Neural progenitor cell (in vitro differentiated cells): ENCODE measurements at regions not wholly inside any gene's neighbourhood (a gene's known extent, or its start where the extent isn't known, plus 50 kb on each side); places are given as distances from the start of the nearest gene placed in this dataset.

Experiments used
- DNase-seq: peaks from one replicate; pipeline ENCODE4 v3.0.0-alpha.2; 2016; ENCODE audit warnings: low spot score
- H2AFZ ChIP-seq: fragments of 200-600 bp; sonication (generic); replicated peaks from 2 replicates; pipeline ENCODE4 v1.6.1; 2016; ENCODE audit warnings: antibody characterized with exemption
- H3F3A ChIP-seq: fragments of 200-600 bp; sonication (generic); 2 replicates; pipeline ENCODE4 v1.6.1; 2016; ENCODE audit warnings: antibody characterized with exemption, low read depth
- H3K27ac ChIP-seq: fragments of 200-600 bp; sonication (generic); 2 replicates; pipeline ENCODE4 v1.5.1; 2016; ENCODE audit warnings: mild to moderate bottlenecking
- H3K27me3 ChIP-seq: fragments of 200-600 bp; sonication (generic); 2 replicates; pipeline ENCODE4 v1.6.1; 2016; ENCODE audit warnings: mild to moderate bottlenecking, moderate library complexity
- H3K36me3 ChIP-seq: fragments of 200-600 bp; sonication (generic); 2 replicates; pipeline ENCODE4 v1.5.1; 2016
- H3K4me1 ChIP-seq: fragments of 200-600 bp; sonication (generic); 2 replicates; pipeline ENCODE4 v1.6.1; 2016; ENCODE audit warnings: mixed run types
- H3K4me2 ChIP-seq: fragments of 200-600 bp; sonication (generic); 2 replicates; pipeline ENCODE4 v1.6.1; 2016
- H3K4me3 ChIP-seq: fragments of 200-600 bp; sonication (generic); 2 replicates; pipeline ENCODE4 v1.5.1; 2016
- H3K79me2 ChIP-seq: fragments of 200-600 bp; sonication (generic); 2 replicates; pipeline ENCODE4 v1.6.1; 2016; ENCODE audit warnings: low read depth
- H3K9ac ChIP-seq: fragments of 200-600 bp; sonication (generic); 2 replicates; pipeline ENCODE4 v1.6.1; 2016
- H3K9me3 ChIP-seq: fragments of 200-600 bp; sonication (generic); 2 replicates; pipeline ENCODE4 v1.5.1; 2016; ENCODE audit warnings: low read depth
- H4K20me1 ChIP-seq: fragments of 200-600 bp; sonication (generic); 2 replicates; pipeline ENCODE4 v1.6.1; 2016; ENCODE audit warnings: low read depth
- H3K27ac Mint-ChIP-seq: 3 replicates; pipeline ENCODE4 v1.8.0; 2021; ENCODE audit warnings: mixed read lengths
- H3K27me3 Mint-ChIP-seq: 2 replicates; pipeline ENCODE4 v1.8.0; 2022; ENCODE audit warnings: low read depth, mild to moderate bottlenecking, inconsistent platforms, moderate library complexity, mixed read lengths; ENCODE audit not compliant: insufficient read depth
- H3K36me3 Mint-ChIP-seq: 3 replicates; pipeline ENCODE4 v1.8.0; 2021; ENCODE audit warnings: mixed read lengths
- H3K4me1 Mint-ChIP-seq: 3 replicates; pipeline ENCODE4 v1.8.0; 2021; ENCODE audit warnings: mixed read lengths
- H3K4me3 Mint-ChIP-seq: 3 replicates; pipeline ENCODE4 v1.8.0; 2021; ENCODE audit warnings: mild to moderate bottlenecking, moderate library complexity, mixed read lengths
- H3K9me3 Mint-ChIP-seq: 3 replicates; pipeline ENCODE4 v1.8.0; 2020; ENCODE audit warnings: mixed read lengths
- EZH2 ChIP-seq: fragments of 200-600 bp; sonication (generic); IDR thresholded peaks from 2 replicates; pipeline ENCODE4 v1.6.1; 2017; ENCODE audit warnings: antibody characterized with exemption, mild to moderate bottlenecking, moderate library complexity
- EZH2phosphoT487 ChIP-seq: fragments of 200-600 bp; sonication (generic); IDR thresholded peaks from 2 replicates; pipeline ENCODE4 v1.6.1; 2017; ENCODE audit warnings: antibody characterized with exemption
- TF ChIP-seq, protein P1 (sequence below): fragments of 200-600 bp; sonication (generic); IDR thresholded peaks from 2 replicates; pipeline ENCODE4 v1.5.1; 2017; ENCODE audit warnings: antibody characterized with exemption, mild to moderate bottlenecking

DNA sequence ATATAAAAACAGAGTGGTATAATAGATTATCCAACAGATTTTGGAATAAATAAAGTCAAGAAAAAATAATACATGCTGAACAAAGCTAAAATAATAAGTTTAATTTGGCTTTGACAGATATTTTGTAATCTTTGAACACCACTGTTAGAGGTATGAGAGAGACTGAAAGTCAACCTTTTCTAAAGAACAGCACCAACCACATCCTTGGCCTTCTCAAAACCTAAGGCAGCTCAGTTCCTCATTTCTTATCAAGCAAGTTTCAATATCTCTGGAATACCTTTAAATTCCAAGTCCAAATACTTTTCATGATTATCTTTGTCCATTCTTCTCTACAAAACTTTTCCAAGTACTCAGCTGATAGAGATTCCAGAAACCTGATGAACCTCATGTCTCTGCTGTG is 1603.8 kb downstream of the CDH8 start:
- no peaks in the 10 kb centered on the region for H3K36me3 Mint-ChIP-seq

DNA sequence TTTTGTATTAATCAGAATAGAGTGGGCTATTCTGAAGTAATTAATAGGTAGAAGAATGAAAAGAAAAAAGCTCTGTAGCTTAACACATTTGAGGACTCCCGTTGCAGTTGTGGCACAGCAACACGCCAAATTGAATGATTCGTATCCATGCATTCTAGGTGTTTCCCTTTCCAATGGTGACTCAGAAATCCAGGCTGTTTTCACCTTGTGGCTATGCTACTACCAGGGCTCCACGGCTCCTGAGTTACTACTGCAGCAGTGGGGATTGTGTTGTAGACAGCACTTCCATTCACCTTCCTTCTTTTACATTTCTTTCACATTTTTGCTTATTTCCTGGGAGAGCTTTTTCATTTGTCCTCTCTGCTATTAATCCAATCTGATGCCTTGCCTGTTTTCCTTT is 1616.4 kb downstream of the CDH8 start:
- Mint-ChIP-seq H3K9me3 (no peaks in the 10 kb centered on the region), H3K27ac (no peak overlapping the region), H3K4me3 (no peak overlapping the region), H3K4me1 (no peaks in the 10 kb centered on the region), H3K36me3 (no peaks in the 10 kb centered on the region), H3K27me3 (no peaks in the 10 kb centered on the region)
- no peak overlapping the region for H3K4me3 ChIP-seq
- no peak overlapping the region for H3K4me2 ChIP-seq
- H3K79me2 ChIP-seq = no peaks in the 10 kb centered on the region
- DNase-seq = no peak
- peaks cover 9% of the 10 kb centered on the region for H3K4me1 ChIP-seq
- H3F3A ChIP-seq = peaks cover 8% of the 10 kb centered on the region
- no peaks in the 10 kb centered on the region for H3K9me3 ChIP-seq
- H3K27ac ChIP-seq = no peak overlapping the region
- H3K27me3 ChIP-seq = no peaks in the 10 kb centered on the region
- H3K36me3 ChIP-seq = no peaks in the 10 kb centered on the region
- H2AFZ ChIP-seq = peak overlapping the region; percentile 59
- TF ChIP-seq, protein P1, sequence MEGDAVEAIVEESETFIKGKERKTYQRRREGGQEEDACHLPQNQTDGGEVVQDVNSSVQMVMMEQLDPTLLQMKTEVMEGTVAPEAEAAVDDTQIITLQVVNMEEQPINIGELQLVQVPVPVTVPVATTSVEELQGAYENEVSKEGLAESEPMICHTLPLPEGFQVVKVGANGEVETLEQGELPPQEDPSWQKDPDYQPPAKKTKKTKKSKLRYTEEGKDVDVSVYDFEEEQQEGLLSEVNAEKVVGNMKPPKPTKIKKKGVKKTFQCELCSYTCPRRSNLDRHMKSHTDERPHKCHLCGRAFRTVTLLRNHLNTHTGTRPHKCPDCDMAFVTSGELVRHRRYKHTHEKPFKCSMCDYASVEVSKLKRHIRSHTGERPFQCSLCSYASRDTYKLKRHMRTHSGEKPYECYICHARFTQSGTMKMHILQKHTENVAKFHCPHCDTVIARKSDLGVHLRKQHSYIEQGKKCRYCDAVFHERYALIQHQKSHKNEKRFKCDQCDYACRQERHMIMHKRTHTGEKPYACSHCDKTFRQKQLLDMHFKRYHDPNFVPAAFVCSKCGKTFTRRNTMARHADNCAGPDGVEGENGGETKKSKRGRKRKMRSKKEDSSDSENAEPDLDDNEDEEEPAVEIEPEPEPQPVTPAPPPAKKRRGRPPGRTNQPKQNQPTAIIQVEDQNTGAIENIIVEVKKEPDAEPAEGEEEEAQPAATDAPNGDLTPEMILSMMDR = no peak
- no peak for TF ChIP-seq EZH2
- no peak for TF ChIP-seq EZH2phosphoT487
- no peaks in the 10 kb centered on the region for H4K20me1 ChIP-seq
- no peak overlapping the region for H3K9ac ChIP-seq

More for the DNA sequence above, 1603.8 kb downstream of the CDH8 start:
- Mint-ChIP-seq H3K9me3 (no peaks in the 10 kb centered on the region), H3K4me1 (no peaks in the 10 kb centered on the region), H3K27me3 (no peaks in the 10 kb centered on the region), H3K4me3 (no peak overlapping the region), H3K27ac (no peak overlapping the region)
- Histone ChIP-seq H2AFZ (no peak overlapping the region), H3K27me3 (no peaks in the 10 kb centered on the region), H3F3A (no peaks in the 10 kb centered on the region), H3K9ac (no peak overlapping the region), H3K36me3 (no peaks in the 10 kb centered on the region), H3K4me3 (no peak overlapping the region), H3K79me2 (no peaks in the 10 kb centered on the region), H3K4me1 (no peaks in the 10 kb centered on the region), H3K9me3 (no peaks in the 10 kb centered on the region), H3K4me2 (no peak overlapping the region), H3K27ac (no peak overlapping the region), H4K20me1 (no peaks in the 10 kb centered on the region)
- DNase-seq = no peak
- no peak for TF ChIP-seq EZH2
- TF ChIP-seq, protein P1 = no peak
- no peak for TF ChIP-seq EZH2phosphoT487

DNA sequence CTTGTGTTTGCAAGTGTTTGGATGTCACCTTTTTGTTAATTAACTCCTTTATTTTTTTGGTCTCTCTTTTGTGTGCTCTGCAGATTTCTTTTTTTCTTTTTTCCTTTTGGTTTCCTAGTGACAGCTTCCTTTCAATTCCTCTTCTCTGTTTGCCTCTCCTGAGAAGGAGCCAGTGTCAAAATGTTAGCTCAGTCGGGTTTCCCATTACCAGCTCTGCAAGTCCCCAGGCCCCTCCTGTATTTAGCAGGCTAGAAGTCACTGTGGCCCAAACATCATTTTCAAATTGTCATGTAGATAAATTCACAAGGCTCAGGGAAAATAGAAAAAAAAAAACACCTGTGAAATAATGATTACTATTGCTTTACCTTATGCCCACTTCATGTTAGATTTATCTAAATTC is 1621.6 kb downstream of the CDH8 start:
- H3K27ac Mint-ChIP-seq = no peak overlapping the region
- peak overlapping the region; percentile 71 for H3K27ac ChIP-seq
- no peaks in the 10 kb centered on the region for H3K27me3 Mint-ChIP-seq
- H3K36me3 Mint-ChIP-seq = no peaks in the 10 kb centered on the region
- H3K4me1 Mint-ChIP-seq = peaks cover 8% of the 10 kb centered on the region
- H3F3A ChIP-seq = peaks cover 29% of the 10 kb centered on the region
- peaks cover 28% of the 10 kb centered on the region for H3K4me1 ChIP-seq
- H3K27me3 ChIP-seq = no peaks in the 10 kb centered on the region
- TF ChIP-seq EZH2 (no peak), EZH2phosphoT487 (no peak)
- TF ChIP-seq, protein P1 = no peak
- no peak overlapping the region for H2AFZ ChIP-seq
- H3K9me3 ChIP-seq = no peaks in the 10 kb centered on the region
- H4K20me1 ChIP-seq = no peaks in the 10 kb centered on the region
- no peaks in the 10 kb centered on the region for H3K79me2 ChIP-seq
- peak; percentile 43 for DNase-seq
- peak overlapping the region; percentile 53 for H3K4me2 ChIP-seq
- no peaks in the 10 kb centered on the region for H3K36me3 ChIP-seq
- H3K4me3 Mint-ChIP-seq = no peak overlapping the region
- no peak overlapping the region for H3K4me3 ChIP-seq
- H3K9ac ChIP-seq = no peak overlapping the region
- no peaks in the 10 kb centered on the region for H3K9me3 Mint-ChIP-seq

DNA sequence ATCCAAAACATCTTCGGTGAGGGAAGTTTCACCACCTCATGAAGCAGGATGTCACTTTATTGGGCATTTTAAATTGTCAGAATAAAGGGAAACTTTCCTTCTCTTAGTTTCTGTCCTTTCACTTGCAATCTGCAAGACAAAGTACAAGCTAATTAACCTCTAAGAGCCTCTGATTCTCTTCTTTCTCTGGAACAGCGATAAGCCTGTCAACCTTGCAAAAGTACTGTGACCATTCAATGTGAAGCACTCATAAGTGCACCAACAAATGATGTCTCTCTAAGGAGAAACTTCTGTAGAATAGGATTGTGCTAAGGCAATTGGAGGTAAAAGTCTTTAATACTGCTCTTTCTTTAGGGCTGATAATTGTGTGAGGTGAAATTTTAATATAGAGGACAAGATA is 1622.3 kb downstream of the CDH8 start:
- no peak overlapping the region for H3K27ac Mint-ChIP-seq
- peak; percentile 33 for DNase-seq
- no peaks in the 10 kb centered on the region for H3K9me3 Mint-ChIP-seq
- no peaks in the 10 kb centered on the region for H3K79me2 ChIP-seq
- peaks cover 28% of the 10 kb centered on the region for H3K4me1 ChIP-seq
- H3K27me3 Mint-ChIP-seq = no peaks in the 10 kb centered on the region
- no peaks in the 10 kb centered on the region for H3K36me3 ChIP-seq
- H3K4me1 Mint-ChIP-seq = peaks cover 8% of the 10 kb centered on the region
- no peak for TF ChIP-seq EZH2
- H3K4me2 ChIP-seq = peak overlapping the region; percentile 53
- no peak overlapping the region for H3K4me3 Mint-ChIP-seq
- no peaks in the 10 kb centered on the region for H3K27me3 ChIP-seq
- H3K36me3 Mint-ChIP-seq = no peaks in the 10 kb centered on the region
- H3K9ac ChIP-seq = no peak overlapping the region
- no peaks in the 10 kb centered on the region for H4K20me1 ChIP-seq
- no peaks in the 10 kb centered on the region for H3K9me3 ChIP-seq
- peaks cover 29% of the 10 kb centered on the region for H3F3A ChIP-seq
- no peak overlapping the region for H2AFZ ChIP-seq
- peak overlapping the region; percentile 71 for H3K27ac ChIP-seq
- H3K4me3 ChIP-seq = no peak overlapping the region
